ENCODE measurements at regions not wholly inside any gene's neighbourhood (a gene's known extent, or its start where the extent isn't known, plus 50 kb on each side); places are given as distances from the start of the nearest gene placed in this dataset.

- Mint-ChIP-seq H3K9me3 (peaks cover 0 to 3% (median 0%) of the 10 kb centered on the region in 7 donors), H3K4me3 (no peak overlapping the region), H3K27me3 (ENCODE audit: low read depth in 3 of 3) (peaks cover 0 to 1% (median 0%) of the 10 kb centered on the region in 3 donors), H3K4me1 (no peaks in the 10 kb centered on the region), H3K36me3 (no peaks in the 10 kb centered on the region), H3K27ac (no peak overlapping the region)
- H4K20me1 ChIP-seq (ENCODE audit: insufficient read depth, low read length): no peaks in the 10 kb centered on the region
- no peak overlapping the region for H3K4me2 ChIP-seq (replicated peaks; ENCODE audit: extremely low read depth, low read length, poor library complexity, severe bottlenecking)
- H3K27me3 ChIP-seq (ENCODE audit: control insufficient read depth in 2 of 2, insufficient read depth in 2 of 2, low read length in 2 of 2): no peaks in the 10 kb centered on the region
- H3K27ac ChIP-seq (ENCODE audit: low read depth in 1 of 2, low read length in 2 of 2): no peak overlapping the region
- no peaks in the 10 kb centered on the region for H3K9me3 ChIP-seq (replicated peaks in 1 of 2; ENCODE audit: control insufficient read depth in 1 of 2, insufficient read depth in 1 of 2, low read length in 2 of 2)
- TF ChIP-seq CTCF (IDR thresholded peaks at IDR 0.05): no peak
- H3K36me3 ChIP-seq (replicated peaks in 1 of 2; ENCODE audit: control insufficient read depth in 1 of 2, insufficient read depth in 2 of 2, low read length in 2 of 2): no peaks in the 10 kb centered on the region
- DNase-seq: no peak
- no peak overlapping the region for H3K9ac ChIP-seq (ENCODE audit: insufficient read depth, low read length, poor library complexity, severe bottlenecking)
- no peaks in the 10 kb centered on the region for H3K4me1 ChIP-seq (ENCODE audit: control insufficient read depth in 1 of 2, insufficient read depth in 2 of 2, low read length in 2 of 2)
- intact Hi-C loops (cut with micrococcal nuclease): no loop called here
- no peak overlapping the region for H2AFZ ChIP-seq (ENCODE audit: insufficient read depth, low read depth, low read length, poor library complexity, severe bottlenecking)
- no peak overlapping the region for H3K4me3 ChIP-seq (replicated peaks in 1 of 3; ENCODE audit: low read depth in 2 of 3, low read length in 3 of 3)
- no peaks in the 10 kb centered on the region for H3K79me2 ChIP-seq (ENCODE audit: insufficient read depth, low read length)
Observed at GRCh38 chr2:187129306-187129705, 280.3 kb upstream of the ZSWIM2 start.

- no peak for TF ChIP-seq CTCF (IDR thresholded peaks at IDR 0.05)
- no peaks in the 10 kb centered on the region for H3K36me3 Mint-ChIP-seq
- Histone ChIP-seq H3K27ac (ENCODE audit: low read depth in 1 of 2, low read length in 2 of 2) (no peak overlapping the region), H3K9ac (ENCODE audit: insufficient read depth, low read length, poor library complexity, severe bottlenecking) (no peak overlapping the region), H3K4me2 (replicated peaks; ENCODE audit: extremely low read depth, low read length, poor library complexity, severe bottlenecking) (no peak overlapping the region), H4K20me1 (ENCODE audit: insufficient read depth, low read length) (no peaks in the 10 kb centered on the region), H3K4me3 (replicated peaks in 1 of 3; ENCODE audit: low read depth in 2 of 3, low read length in 3 of 3) (no peak overlapping the region), H3K79me2 (ENCODE audit: insufficient read depth, low read length) (no peaks in the 10 kb centered on the region), H3K9me3 (replicated peaks in 1 of 2; ENCODE audit: control insufficient read depth in 1 of 2, insufficient read depth in 1 of 2, low read length in 2 of 2) (no peaks in the 10 kb centered on the region), H3K27me3 (ENCODE audit: control insufficient read depth in 2 of 2, insufficient read depth in 2 of 2, low read length in 2 of 2) (no peaks in the 10 kb centered on the region), H3K36me3 (replicated peaks in 1 of 2; ENCODE audit: control insufficient read depth in 1 of 2, insufficient read depth in 2 of 2, low read length in 2 of 2) (no peaks in the 10 kb centered on the region), H2AFZ (ENCODE audit: insufficient read depth, low read depth, low read length, poor library complexity, severe bottlenecking) (no peak overlapping the region), H3K4me1 (ENCODE audit: control insufficient read depth in 1 of 2, insufficient read depth in 2 of 2, low read length in 2 of 2) (no peaks in the 10 kb centered on the region)
- H3K4me1 Mint-ChIP-seq: no peaks in the 10 kb centered on the region
- H3K4me3 Mint-ChIP-seq: no peak overlapping the region
- DNase-seq: no peak
- intact Hi-C loops (cut with micrococcal nuclease): no loop called here
- H3K27ac Mint-ChIP-seq: no peak overlapping the region
- H3K27me3 Mint-ChIP-seq (ENCODE audit: low read depth in 3 of 3): no peaks in the 10 kb centered on the region
- peaks cover 0 to 3% (median 0%) of the 10 kb centered on the region in 7 donors for H3K9me3 Mint-ChIP-seq
- WGBS (ENCODE audit: insufficient coverage): no CpG with 5 or more reads among the region's 5 CpGs
Observed at GRCh38 chr2:187126247-187127005, 277.5 kb upstream of the ZSWIM2 start.
